ENCODE measurements at regions not wholly inside any gene's neighbourhood (a gene's known extent, or its start where the extent isn't known, plus 50 kb on each side); places are given as distances from the start of the nearest gene placed in this dataset.
A peak's percentile ranks its signal among the peaks of the same experiment; 100 is the strongest.

DNA sequence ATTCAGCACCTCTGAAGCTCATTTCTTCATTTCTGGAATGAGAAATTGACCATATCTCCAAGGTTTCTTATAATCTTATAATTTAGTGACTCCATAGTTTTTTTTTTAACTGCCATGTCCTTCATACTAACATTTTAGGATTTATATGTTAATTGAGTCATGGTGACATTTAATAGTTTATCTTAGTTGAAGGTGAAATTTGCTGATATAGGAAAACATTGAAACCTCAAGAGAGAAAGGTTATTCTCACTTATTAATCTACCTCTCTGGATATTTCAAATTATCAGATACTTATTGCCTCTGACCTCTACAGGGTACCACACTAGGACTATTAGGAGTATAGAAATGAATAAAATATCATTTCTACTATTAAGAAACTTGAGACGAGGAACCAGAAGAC, 499.0 kb downstream of the NUP35 start:
- H3K4me3 ChIP-seq (ENCODE audit: low read depth, low read length), result no peak overlapping the region
- DNase-seq (ENCODE audit: low read depth) (no peak), FAIRE-seq (no peak)
- H3K27me3 ChIP-seq (ENCODE audit: control insufficient read depth, insufficient read depth, low read length), result no peaks in the 10 kb centered on the region
- H3K36me3 ChIP-seq (ENCODE audit: control insufficient read depth, insufficient read depth, low read length), result no peaks in the 10 kb centered on the region
- TF ChIP-seq CTCF (IDR thresholded peaks at IDR 0.05; ENCODE audit: insufficient read depth, low read length, severe bottlenecking), result no peak

DNA sequence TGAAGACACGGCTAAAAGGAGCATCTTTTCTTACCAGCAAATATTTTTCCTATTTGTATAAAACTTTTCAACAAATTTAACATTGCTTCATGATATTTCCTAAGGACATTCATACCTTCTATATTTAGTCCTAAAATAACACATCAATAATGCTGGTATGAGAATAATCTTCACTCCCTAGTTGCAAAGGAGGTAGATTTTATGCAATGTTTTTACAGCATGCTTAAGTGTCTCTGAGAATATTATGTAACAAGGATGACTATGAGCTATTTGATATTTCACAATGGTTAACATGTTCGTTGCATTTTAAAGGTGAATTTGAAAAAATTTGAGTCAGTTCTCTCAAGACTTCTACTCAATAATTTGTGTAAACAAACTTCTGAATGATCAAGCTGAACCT, 506.7 kb downstream of the NUP35 start:
- DNase-seq (ENCODE audit: low read depth), result no peak
- Histone ChIP-seq H3K4me3 (ENCODE audit: low read depth, low read length) (no peak overlapping the region), H3K27me3 (ENCODE audit: control insufficient read depth, insufficient read depth, low read length) (no peaks in the 10 kb centered on the region), H3K36me3 (ENCODE audit: control insufficient read depth, insufficient read depth, low read length) (no peaks in the 10 kb centered on the region)
- no peak for TF ChIP-seq CTCF (IDR thresholded peaks at IDR 0.05; ENCODE audit: insufficient read depth, low read length, severe bottlenecking)
- no peak for FAIRE-seq

GRCh38 chr2:183656121-183656520, 531.9 kb downstream of the NUP35 start:
- TF ChIP-seq CTCF (IDR thresholded peaks at IDR 0.05; ENCODE audit: insufficient read depth, low read length, severe bottlenecking), result no peak
- no peaks in the 10 kb centered on the region for H3K27me3 ChIP-seq (ENCODE audit: control insufficient read depth, insufficient read depth, low read length)
- H3K36me3 ChIP-seq (ENCODE audit: control insufficient read depth, insufficient read depth, low read length), result no peaks in the 10 kb centered on the region
- DNase-seq (ENCODE audit: low read depth), result no peak
- no peak for FAIRE-seq
- no peak overlapping the region for H3K4me3 ChIP-seq (ENCODE audit: low read depth, low read length)

DNA sequence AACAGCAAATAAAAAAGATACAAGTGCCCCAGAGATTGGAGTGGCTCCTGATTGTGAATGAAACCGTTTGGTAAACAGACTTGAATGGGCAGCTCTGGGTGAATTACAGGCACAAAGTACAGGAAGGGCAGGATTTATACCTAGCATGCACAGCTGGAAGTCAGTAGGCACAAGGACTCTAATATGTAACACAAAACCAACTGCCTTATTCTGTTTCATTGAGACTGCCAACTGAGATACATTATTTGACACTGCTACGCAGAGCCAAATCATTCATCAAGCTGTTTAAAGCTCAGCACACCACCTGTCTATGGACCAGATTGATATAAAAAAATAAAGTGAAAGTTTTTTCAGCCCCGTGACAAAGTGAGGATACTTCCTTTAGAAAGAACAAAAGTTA, 541.2 kb downstream of the NUP35 start:
- FAIRE-seq, result no peak
- TF ChIP-seq CTCF (IDR thresholded peaks at IDR 0.05; ENCODE audit: insufficient read depth, low read length, severe bottlenecking), result no peak
- Histone ChIP-seq H3K27me3 (ENCODE audit: control insufficient read depth, insufficient read depth, low read length) (no peaks in the 10 kb centered on the region), H3K36me3 (ENCODE audit: control insufficient read depth, insufficient read depth, low read length) (no peaks in the 10 kb centered on the region), H3K4me3 (ENCODE audit: low read depth, low read length) (no peak overlapping the region)
- no peak for DNase-seq (ENCODE audit: low read depth)

DNA sequence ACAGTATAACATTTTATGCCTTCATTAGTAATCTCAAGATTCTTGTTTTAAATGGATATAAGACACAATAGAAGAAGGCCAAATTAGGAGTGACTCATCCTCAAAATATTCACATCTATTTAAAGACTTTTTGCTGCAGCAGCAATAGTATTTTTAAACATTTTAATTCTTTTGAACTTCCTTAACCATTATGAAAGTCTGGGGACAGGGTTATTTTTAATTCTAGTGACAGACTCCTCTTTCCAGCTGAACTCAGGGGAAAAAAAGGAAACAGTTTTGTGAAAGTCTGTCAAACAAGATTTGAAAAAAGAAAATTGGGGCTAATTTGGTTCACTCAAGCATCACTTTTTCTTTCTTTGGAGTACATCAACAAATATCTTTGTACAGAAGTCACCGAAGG, 541.8 kb downstream of the NUP35 start:
- DNase-seq (ENCODE audit: low read depth) (peak; percentile 22), FAIRE-seq (no peak)
- Histone ChIP-seq H3K27me3 (ENCODE audit: control insufficient read depth, insufficient read depth, low read length) (no peaks in the 10 kb centered on the region), H3K4me3 (ENCODE audit: low read depth, low read length) (no peak overlapping the region), H3K36me3 (ENCODE audit: control insufficient read depth, insufficient read depth, low read length) (no peaks in the 10 kb centered on the region)
- TF ChIP-seq CTCF (IDR thresholded peaks at IDR 0.05; ENCODE audit: insufficient read depth, low read length, severe bottlenecking), result no peak

- DNase-seq (ENCODE audit: low read depth) (no peak), FAIRE-seq (no peak)
- Histone ChIP-seq H3K4me3 (ENCODE audit: low read depth, low read length) (no peak overlapping the region), H3K27me3 (ENCODE audit: control insufficient read depth, insufficient read depth, low read length) (no peaks in the 10 kb centered on the region), H3K36me3 (ENCODE audit: control insufficient read depth, insufficient read depth, low read length) (no peaks in the 10 kb centered on the region)
- TF ChIP-seq CTCF (IDR thresholded peaks at IDR 0.05; ENCODE audit: insufficient read depth, low read length, severe bottlenecking), result no peak
These were observed 547.0 kb downstream of the NUP35 start for GRCh38 chr2:183671233-183671632.

Measured in bronchial epithelial cell (primary cell).